ENCODE measurements at regions not wholly inside any gene's neighbourhood (a gene's known extent, or its start where the extent isn't known, plus 50 kb on each side); places are given as distances from the start of the nearest gene placed in this dataset.

DNA sequence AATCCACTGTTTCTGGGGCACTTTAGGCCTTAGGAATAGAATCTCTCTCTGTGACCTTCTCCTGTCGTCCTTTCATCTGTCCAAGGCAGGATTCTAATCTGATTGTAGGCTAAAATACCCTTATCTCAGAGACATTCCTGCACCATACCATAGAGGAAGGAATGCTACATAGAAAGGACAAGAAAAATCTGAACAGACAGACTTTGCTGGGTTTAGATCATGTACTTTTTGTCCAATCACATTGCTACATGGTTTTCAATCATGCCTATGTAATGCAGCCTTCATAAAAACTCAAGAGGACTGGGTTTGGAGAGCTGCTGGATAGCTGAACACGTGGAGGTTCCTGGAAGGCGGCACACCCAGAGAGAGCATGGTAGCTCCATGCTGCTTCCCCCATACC lies 378.5 kb upstream of the SEMA6D start:
- TF ChIP-seq POLR2AphosphoS5 (IDR thresholded peaks at IDR 0.05; ENCODE audit: low read depth, low read length), result no peak
- no peak for TF ChIP-seq POLR2A (IDR thresholded peaks at IDR 0.05; ENCODE audit: low read depth, low read length)

Measured in GM12892 (cell line).